SH-SY5Y (cell line): ENCODE measurements at regions not wholly inside any gene's neighbourhood (a gene's known extent, or its start where the extent isn't known, plus 50 kb on each side); places are given as distances from the start of the nearest gene placed in this dataset.

ENCODE experiments used
- GATA2 ChIP-seq: IDR thresholded peaks from 2 replicates; pipeline ENCODE4 v1.6.1; 2011; ENCODE audit warnings: mild to moderate bottlenecking, low read depth, low read length
- GATA3 ChIP-seq: IDR thresholded peaks from 2 replicates; pipeline ENCODE4 v1.6.1; 2011; ENCODE audit warnings: low read depth, mild to moderate bottlenecking, low read length, moderate library complexity

GRCh38 chr18:51623653-51624052 is 426.2 kb upstream of the MEX3C start:
- TF ChIP-seq GATA3 (no peak), GATA2 (no peak)
